ENCODE measurements at regions not wholly inside any gene's neighbourhood (a gene's known extent, or its start where the extent isn't known, plus 50 kb on each side); places are given as distances from the start of the nearest gene placed in this dataset.

DNA sequence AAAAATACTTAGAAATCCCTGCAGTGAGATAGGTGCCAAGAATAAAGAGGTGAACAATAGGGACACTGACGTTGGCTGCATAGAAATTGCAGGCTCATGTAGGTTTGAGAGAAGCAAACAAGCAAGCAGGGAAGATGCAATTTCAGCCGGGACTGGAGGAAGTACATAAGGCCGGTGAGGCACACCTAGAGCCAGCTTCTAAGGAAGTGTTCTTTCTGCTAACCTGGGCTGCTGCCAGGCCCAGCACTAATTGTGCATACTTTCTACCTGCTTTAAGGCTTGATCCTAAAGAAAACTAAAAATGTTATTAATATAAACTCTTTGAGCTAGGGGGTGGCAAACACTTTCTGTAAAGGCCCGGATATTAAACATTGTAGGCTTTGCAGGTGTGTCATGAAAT lies 71.0 kb downstream of the LMO4 start:
- no peak for TF ChIP-seq CTCF (IDR thresholded peaks at IDR 0.05)
- TF ChIP-seq POLR2AphosphoS5 (IDR thresholded peaks at IDR 0.05), result no peak
- TF ChIP-seq EP300 (IDR thresholded peaks at IDR 0.05; ENCODE audit: low read depth), result no peak
